Fibroblast of skin of abdomen (primary cell): ENCODE measurements at regions not wholly inside any gene's neighbourhood (a gene's known extent, or its start where the extent isn't known, plus 50 kb on each side); places are given as distances from the start of the nearest gene placed in this dataset.
"Not testable (repeated sequence)": the region's sequence is repeated elsewhere in the genome, so short reads cannot be mapped to it uniquely, and the experiment has no call there.

ENCODE experiments used
- DNase-seq: peaks from one replicate; pipeline ENCODE4 v3.0.0-alpha.2; 2013

GRCh38 chr13:74773248-74773647, 639.0 kb upstream of the KLF12 start:
- no peak for DNase-seq

DNA sequence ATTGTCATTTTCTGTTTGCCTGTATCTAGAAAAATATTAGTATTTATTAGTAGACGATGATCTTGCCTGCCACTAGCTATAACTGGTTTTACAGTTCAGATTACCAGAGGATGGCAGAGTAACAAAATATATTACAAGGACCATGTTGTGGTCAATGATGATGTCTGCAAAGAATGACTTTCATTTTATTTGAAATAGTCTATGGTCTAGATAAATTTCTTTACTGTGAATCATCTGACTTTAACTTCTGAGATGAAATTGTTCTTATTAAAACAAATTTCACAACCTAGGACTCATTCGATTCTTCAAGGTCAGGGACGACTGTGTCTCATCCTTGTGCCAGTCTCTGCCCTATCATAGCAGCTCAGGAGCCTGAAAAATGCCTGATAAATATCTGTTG, 637.8 kb upstream of the KLF12 start:
- DNase-seq, result peak; percentile 87

- peak; percentile 94 for DNase-seq
These were observed 636.2 kb upstream of the KLF12 start for GRCh38 chr13:74770361-74770760.

DNA sequence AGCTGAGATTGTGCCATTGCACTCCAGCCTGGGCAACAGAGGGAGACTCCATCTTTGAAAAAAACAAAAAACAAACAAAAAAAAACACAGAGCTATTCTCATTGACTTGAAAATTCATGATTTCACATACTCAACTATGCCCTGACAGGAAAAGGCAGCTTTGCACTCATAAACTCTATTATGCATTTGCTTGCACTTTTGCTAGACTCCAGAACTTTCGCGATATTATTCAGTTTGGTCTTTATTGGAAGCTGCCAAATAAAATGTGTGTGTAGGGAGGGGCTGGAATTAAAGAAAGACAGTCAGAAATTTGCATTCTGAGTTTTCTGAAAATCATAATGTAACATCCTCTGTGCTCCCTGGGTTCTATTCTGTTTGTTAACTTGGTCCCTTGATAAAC, 635.1 kb upstream of the KLF12 start:
- no peak for DNase-seq

GRCh38 chr13:74768521-74769085, 634.4 kb upstream of the KLF12 start:
- DNase-seq, result no peak

- DNase-seq, result peak; percentile 82
These were observed 632.8 kb upstream of the KLF12 start for GRCh38 chr13:74767050-74767449.

GRCh38 chr13:74765955-74766354, 631.8 kb upstream of the KLF12 start:
- no peak for DNase-seq

DNA sequence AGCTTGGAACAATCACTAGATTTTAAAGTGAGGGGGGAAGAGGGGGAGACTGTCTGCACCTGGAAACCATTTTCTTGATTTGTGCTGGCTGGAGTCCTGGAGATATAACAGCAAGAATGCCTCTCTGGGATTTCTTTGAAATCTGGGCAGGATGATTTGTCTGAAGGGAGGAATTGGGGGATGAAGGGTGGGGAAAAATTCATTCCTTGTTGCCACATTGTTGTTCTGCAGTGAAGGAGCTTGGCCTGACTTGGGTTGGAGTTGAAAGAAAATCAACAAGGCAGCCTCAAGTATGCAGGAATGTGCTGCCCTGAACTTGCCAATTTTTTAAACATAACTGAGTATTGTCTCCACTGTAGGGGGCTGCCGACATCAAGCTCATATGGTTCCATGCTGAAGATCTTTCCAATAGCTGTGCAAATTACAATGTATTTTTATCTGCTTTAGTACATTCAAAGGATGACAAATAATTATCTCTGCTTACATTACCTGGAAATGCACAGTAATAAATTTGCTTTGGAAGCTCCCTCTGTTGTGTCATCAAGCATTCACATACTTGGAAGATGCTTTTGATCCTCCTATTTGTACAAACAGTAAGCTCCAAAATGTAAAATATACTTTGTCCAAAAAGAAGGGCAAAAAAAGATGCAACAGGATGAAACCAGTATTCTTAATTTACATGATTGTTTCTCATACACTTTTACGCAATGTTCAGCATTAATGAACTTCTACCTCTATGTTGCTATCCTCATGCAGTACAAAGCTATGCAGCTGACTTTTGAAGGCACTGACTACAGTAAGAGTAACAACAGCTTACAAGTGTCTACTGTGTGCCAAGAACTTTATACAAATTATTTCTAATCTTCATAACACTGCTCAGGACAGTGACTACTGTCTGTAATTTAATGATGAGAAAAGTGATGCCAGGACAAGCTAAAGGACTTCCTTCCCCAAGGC, 627.9 kb upstream of the KLF12 start:
- peak; percentile 97 for DNase-seq

DNA sequence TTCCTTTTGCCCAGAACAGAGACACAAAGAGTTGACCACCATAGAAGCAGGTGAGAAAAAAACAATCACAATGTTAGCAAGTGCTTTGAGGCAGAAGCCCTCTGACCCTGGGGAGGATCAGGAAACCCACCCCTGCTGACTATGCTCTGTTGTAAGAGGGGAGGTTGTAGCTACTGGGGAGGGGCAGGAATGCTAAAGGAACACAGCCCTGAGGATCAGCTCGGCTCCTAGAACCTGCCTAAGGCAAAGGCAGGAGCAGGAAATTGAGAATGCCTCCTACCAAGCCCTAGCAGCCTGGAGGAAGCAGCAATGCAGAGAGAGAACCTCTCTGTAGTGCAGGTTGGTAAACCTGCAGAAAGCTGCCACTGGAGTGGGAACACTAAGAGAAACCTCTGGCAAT, 624.0 kb upstream of the KLF12 start:
- no peak for DNase-seq

GRCh38 chr13:74755065-74755464, 620.9 kb upstream of the KLF12 start:
- DNase-seq, result no peak

DNA sequence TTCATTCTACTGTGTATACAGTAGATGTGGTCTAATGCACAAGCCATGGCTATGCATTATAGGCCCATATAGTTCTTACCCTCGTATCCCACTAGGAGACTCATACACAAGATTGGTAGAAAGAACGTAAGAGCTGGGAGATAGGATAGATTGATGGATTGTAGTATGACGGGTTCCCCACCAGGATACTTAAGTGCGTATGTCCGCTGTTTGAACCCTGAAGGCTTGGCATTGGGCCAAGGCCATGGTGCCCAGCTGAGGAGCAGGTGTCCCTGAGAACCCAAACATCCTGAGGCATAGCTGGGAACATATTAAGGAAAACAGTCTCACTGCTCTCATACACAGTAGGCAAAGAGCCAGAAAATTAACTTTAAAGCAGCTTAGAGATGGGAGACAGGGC, 617.5 kb upstream of the KLF12 start:
- DNase-seq, result no peak

- DNase-seq, result no peak
These were observed 613.2 kb upstream of the KLF12 start for GRCh38 chr13:74747186-74747955.

DNA sequence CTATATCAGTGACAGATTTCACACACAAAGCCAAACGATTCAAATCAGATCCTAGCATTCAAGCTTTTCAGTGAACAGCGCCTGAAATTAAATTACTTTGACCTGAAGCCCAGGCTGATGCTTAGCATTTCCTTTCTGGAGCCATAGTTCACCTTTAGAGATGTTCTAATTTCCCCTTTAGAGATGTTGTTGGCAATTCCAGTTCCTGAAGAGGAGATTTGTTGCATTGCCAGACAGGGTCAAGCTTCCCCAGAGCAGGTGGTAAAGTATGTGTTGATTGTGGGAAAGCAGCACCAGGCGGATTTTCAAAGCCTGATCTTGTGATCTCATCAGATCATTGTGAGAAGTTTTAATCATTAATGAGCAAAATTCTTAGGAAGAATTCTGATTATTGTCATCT, 609.8 kb upstream of the KLF12 start:
- DNase-seq, result no peak

- DNase-seq, result no peak
These were observed 607.5 kb upstream of the KLF12 start for GRCh38 chr13:74741732-74742131.

- DNase-seq, result no peak
These were observed 598.7 kb upstream of the KLF12 start for GRCh38 chr13:74732736-74733385.

GRCh38 chr13:74731731-74732130, 597.5 kb upstream of the KLF12 start:
- no peak for DNase-seq

DNA sequence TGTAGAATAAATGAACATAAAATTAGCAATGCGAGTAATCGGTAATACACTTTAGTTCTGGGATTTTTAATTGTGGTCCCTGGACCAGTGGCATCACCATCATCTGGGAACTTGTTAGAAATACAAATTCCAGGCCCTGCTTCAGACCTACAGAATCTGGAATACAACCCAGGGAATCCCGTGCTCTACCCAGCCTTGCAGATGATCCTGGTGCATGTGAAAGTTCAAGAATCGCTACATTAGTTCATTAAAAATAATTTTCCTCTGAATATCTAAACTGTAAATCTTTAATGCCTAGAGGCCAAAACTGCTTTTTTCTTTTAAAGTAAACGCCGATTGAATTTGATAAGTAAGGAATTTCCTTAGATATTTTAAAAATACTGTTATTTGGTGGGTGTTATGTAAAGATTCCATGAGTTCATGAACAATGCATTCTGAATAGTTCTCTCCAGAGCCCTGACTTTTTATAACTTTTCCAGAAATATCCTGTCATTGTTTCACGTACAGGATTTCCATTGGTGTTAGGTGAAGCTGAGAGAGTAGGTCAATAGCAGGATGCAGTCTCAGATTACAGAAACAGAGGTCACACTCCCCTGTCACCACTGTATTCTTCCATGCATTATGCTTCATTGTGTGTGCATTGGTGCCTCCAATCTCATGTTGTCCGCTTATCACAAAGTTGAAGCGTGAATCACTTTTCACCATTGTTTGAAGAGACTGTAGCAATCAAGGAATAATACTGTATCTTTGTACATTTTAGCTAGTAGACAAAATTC, 596.5 kb upstream of the KLF12 start:
- DNase-seq, result no peak

DNA sequence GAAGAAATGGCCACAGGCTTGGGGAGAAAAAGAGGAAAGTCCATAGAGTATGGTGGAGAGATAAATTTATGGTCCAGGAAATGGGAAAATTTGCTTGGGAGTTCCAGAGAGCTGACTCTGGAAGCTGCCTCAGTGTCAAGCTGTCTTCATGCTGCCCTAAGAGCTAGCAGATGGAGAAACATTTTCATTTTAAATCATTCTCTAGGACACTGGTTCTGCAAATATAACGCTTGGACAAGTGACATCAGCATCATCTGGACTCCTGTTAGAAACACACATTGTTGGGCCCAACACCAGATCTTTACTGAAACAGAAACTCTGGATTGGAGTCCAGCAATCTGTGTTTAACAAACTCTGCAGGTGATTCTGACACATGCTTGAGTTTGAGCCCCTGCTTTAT, 592.0 kb upstream of the KLF12 start:
- DNase-seq, result no peak

GRCh38 chr13:74718232-74718842, 584.1 kb upstream of the KLF12 start:
- DNase-seq, result not testable (repeated sequence)

DNA sequence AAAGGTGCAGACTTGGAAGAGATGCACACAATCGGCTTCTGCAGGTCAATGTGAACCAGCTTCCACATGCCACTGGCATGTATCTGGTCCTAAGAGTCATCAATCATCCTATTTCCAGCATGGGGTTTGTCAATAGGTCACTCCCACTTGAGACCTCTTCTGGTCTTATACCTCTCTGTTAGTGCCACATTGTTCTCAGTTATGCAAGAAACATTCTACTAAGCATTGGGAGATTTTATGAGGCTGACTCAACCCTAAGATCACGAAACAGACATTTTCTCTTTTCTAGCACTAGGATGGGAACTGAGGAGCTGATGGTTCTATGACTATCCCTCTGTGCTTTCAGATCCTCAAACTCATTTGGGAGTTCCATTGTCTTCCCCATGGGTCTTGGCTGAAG, 581.5 kb upstream of the KLF12 start:
- DNase-seq, result no peak

DNA sequence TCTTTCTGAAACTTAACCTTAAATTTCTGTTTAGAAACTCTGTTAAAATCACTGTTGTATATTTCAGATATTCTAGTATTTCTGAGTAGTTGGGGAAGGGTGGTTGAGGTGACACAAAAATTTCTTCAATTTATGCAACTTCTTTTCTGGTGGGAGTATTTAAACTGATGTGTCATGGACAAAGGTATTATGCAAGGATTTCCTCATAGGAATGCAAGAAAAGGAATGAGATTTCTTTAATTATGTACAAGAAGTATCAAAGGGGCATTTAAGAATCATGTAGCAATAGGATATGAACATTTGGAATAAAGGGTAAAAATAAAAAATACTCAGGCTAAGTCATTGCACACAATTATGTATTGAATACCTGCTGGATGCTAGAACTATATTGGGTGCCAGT, 575.8 kb upstream of the KLF12 start:
- peak; percentile 50 for DNase-seq

- no peak for DNase-seq
These were observed 575.0 kb upstream of the KLF12 start for GRCh38 chr13:74709226-74709625.
